ENCODE measurements at regions not wholly inside any gene's neighbourhood (a gene's known extent, or its start where the extent isn't known, plus 50 kb on each side); places are given as distances from the start of the nearest gene placed in this dataset.

- no peak for TF ChIP-seq ETS1 (IDR thresholded peaks at IDR 0.05)
- no peak for TF ChIP-seq EZH2 (IDR thresholded peaks at IDR 0.05; ENCODE audit: low read depth, unreplicated experiment)
- TF ChIP-seq ZNF462 (CRISPR knock-in tag; IDR thresholded peaks at IDR 0.05), result no peak
Observed at GRCh38 chr2:18251486-18251885, 309.0 kb downstream of the RDH14 start (continued).

GRCh38 chr2:18247282-18248110 lies 313.0 kb downstream of the RDH14 start:
- H3K27me3 ChIP-seq (ENCODE audit: insufficient read depth), result no peaks in the 10 kb centered on the region
- no peaks in the 10 kb centered on the region for H3K4me1 ChIP-seq (ENCODE audit: insufficient read depth)
- no peaks in the 10 kb centered on the region for H4K20me1 ChIP-seq (replicated peaks; ENCODE audit: insufficient read depth)
- Mint-ChIP-seq H3K36me3 (ENCODE audit: low read depth) (peaks cover 4% of the 10 kb centered on the region; the same call in 1 of the 3 replicates), H3K9me3 (peaks cover 8% of the 10 kb centered on the region), H3K27ac (no peak overlapping the region), H3K27me3 (ENCODE audit: insufficient read depth, low read depth, poor library complexity) (peaks cover 2% of the 10 kb centered on the region), H3K4me1 (peaks cover 10% of the 10 kb centered on the region; the same call in 1 of the 3 replicates), H3K4me3 (no peak overlapping the region)
- no peak overlapping the region for H3K4me2 ChIP-seq
- H3K27ac ChIP-seq (ENCODE audit: low read depth), result no peak overlapping the region
- H3K36me3 ChIP-seq (ENCODE audit: insufficient read depth), result no peaks in the 10 kb centered on the region
- H3K9me2 ChIP-seq (ENCODE audit: insufficient read depth), result 0 out of 2 replicates have a peak, but pooled peaks cover 7% of the 10 kb centered on the region
- ATAC-seq (no peak), DNase-seq (ENCODE audit: low spot score) (no peak)
- no peak overlapping the region for H3K4me3 ChIP-seq
- no peaks in the 10 kb centered on the region for H3K79me2 ChIP-seq (replicated peaks; ENCODE audit: insufficient read depth)
- TF ChIP-seq JUNB (IDR thresholded peaks at IDR 0.05; ENCODE audit: unreplicated experiment) (no peak), POLR2AphosphoS5 (IDR thresholded peaks at IDR 0.05; ENCODE audit: low read depth) (no peak), NANOG (IDR thresholded peaks at IDR 0.05; ENCODE audit: borderline replicate concordance) (no peak), CREB1 (CRISPR knock-in tag; IDR thresholded peaks at IDR 0.05; ENCODE audit: low read depth) (no peak), EZH2 (IDR thresholded peaks at IDR 0.05; ENCODE audit: low read depth, unreplicated experiment) (no peak), CTCF (conservative IDR thresholded peaks at IDR 0.05; ENCODE audit: low read depth in 2 of 2) (no peak), ETS1 (IDR thresholded peaks at IDR 0.05) (no peak), REST (IDR thresholded peaks at IDR 0.05; ENCODE audit: unreplicated experiment) (no peak)
- no peak overlapping the region for H2AFZ ChIP-seq
- no peaks in the 10 kb centered on the region for H3F3A ChIP-seq (replicated peaks; ENCODE audit: low read depth)
